ENCODE measurements at regions not wholly inside any gene's neighbourhood (a gene's known extent, or its start where the extent isn't known, plus 50 kb on each side); places are given as distances from the start of the nearest gene placed in this dataset.

GRCh38 chr1:60571811-60572210 is 498.2 kb upstream of the C1orf87 start:
- no peak overlapping the region for H3K27ac ChIP-seq (ENCODE audit: low read depth, low read length, poor library complexity, severe bottlenecking)
- H3K79me2 ChIP-seq (ENCODE audit: insufficient read depth, low read depth, low read length) = no peaks in the 10 kb centered on the region
- H2AFZ ChIP-seq (ENCODE audit: low read length) = no peak overlapping the region
- intact Hi-C loops (cut with micrococcal nuclease; ENCODE audit: unreplicated experiment) = no loop called here
- no peaks in the 10 kb centered on the region for H3K9me3 ChIP-seq (ENCODE audit: low read length)
- ChIA-PET POLR2A (no interaction called here), CTCF (ENCODE audit: unreplicated experiment) (no interaction called here)
- H3K4me2 ChIP-seq (ENCODE audit: low read length) = no peak overlapping the region
- BruUV-seq (replicated peaks) = no TSS peak
- H4K20me1 ChIP-seq (ENCODE audit: insufficient read depth, low read length) = no peaks in the 10 kb centered on the region
- H3K4me3 ChIP-seq (ENCODE audit: low read depth, low read length, poor library complexity, severe bottlenecking) = no peak overlapping the region
- no peak for TF ChIP-seq EZH2phosphoT487 (IDR thresholded peaks at IDR 0.05; ENCODE audit: borderline replicate concordance, low read depth, low read length)
- no peak for TF ChIP-seq CTCF (conservative IDR thresholded peaks at IDR 0.05; ENCODE audit: low read length)
- DNase-seq (ENCODE audit: low spot score) = no peak
- no peaks in the 10 kb centered on the region for H3K9me2 ChIP-seq (ENCODE audit: insufficient read depth, low read length)
- H3K36me3 ChIP-seq (ENCODE audit: insufficient read depth, low read length) = no peaks in the 10 kb centered on the region
- no peaks in the 10 kb centered on the region for H3K4me1 ChIP-seq (ENCODE audit: insufficient read depth, low read length, poor library complexity, severe bottlenecking)

- Histone ChIP-seq H3K4me1 (ENCODE audit: insufficient read depth, low read length, poor library complexity, severe bottlenecking) (no peaks in the 10 kb centered on the region), H2AFZ (ENCODE audit: low read length) (no peak overlapping the region), H3K4me2 (ENCODE audit: low read length) (no peak overlapping the region), H3K36me3 (ENCODE audit: insufficient read depth, low read length) (no peaks in the 10 kb centered on the region), H3K4me3 (ENCODE audit: low read depth, low read length, poor library complexity, severe bottlenecking) (no peak overlapping the region), H3K27ac (ENCODE audit: low read depth, low read length, poor library complexity, severe bottlenecking) (no peak overlapping the region), H4K20me1 (ENCODE audit: insufficient read depth, low read length) (no peaks in the 10 kb centered on the region), H3K79me2 (ENCODE audit: insufficient read depth, low read depth, low read length) (no peaks in the 10 kb centered on the region), H3K9me3 (ENCODE audit: low read length) (no peaks in the 10 kb centered on the region), H3K9me2 (ENCODE audit: insufficient read depth, low read length) (no peaks in the 10 kb centered on the region)
- no peak for TF ChIP-seq CTCF (conservative IDR thresholded peaks at IDR 0.05; ENCODE audit: low read length)
- no peak for TF ChIP-seq EZH2phosphoT487 (IDR thresholded peaks at IDR 0.05; ENCODE audit: borderline replicate concordance, low read depth, low read length)
- CTCF ChIA-PET (ENCODE audit: unreplicated experiment) = no interaction called here
- intact Hi-C loops (cut with micrococcal nuclease; ENCODE audit: unreplicated experiment) = no loop called here
- POLR2A ChIA-PET = no interaction called here
- BruUV-seq (replicated peaks) = no TSS peak
- DNase-seq (ENCODE audit: low spot score) = no peak
Measured at GRCh38 chr1:60569189-60569588, 495.6 kb upstream of the C1orf87 start.

- no peak overlapping the region for H3K27ac ChIP-seq (ENCODE audit: low read depth, low read length, poor library complexity, severe bottlenecking)
- H4K20me1 ChIP-seq (ENCODE audit: insufficient read depth, low read length) = no peaks in the 10 kb centered on the region
- no peaks in the 10 kb centered on the region for H3K9me2 ChIP-seq (ENCODE audit: insufficient read depth, low read length)
- POLR2A ChIA-PET = no interaction called here
- H3K4me2 ChIP-seq (ENCODE audit: low read length) = no peak overlapping the region
- H3K9me3 ChIP-seq (ENCODE audit: low read length) = no peaks in the 10 kb centered on the region
- no peak for TF ChIP-seq EZH2phosphoT487 (IDR thresholded peaks at IDR 0.05; ENCODE audit: borderline replicate concordance, low read depth, low read length)
- TF ChIP-seq CTCF (conservative IDR thresholded peaks at IDR 0.05; ENCODE audit: low read length) = no peak
- intact Hi-C loops (cut with micrococcal nuclease; ENCODE audit: unreplicated experiment) = no loop called here
- no TSS peak for BruUV-seq (replicated peaks)
- H3K79me2 ChIP-seq (ENCODE audit: insufficient read depth, low read depth, low read length) = no peaks in the 10 kb centered on the region
- no peak overlapping the region for H2AFZ ChIP-seq (ENCODE audit: low read length)
- H3K4me1 ChIP-seq (ENCODE audit: insufficient read depth, low read length, poor library complexity, severe bottlenecking) = no peaks in the 10 kb centered on the region
- no peak overlapping the region for H3K4me3 ChIP-seq (ENCODE audit: low read depth, low read length, poor library complexity, severe bottlenecking)
- CTCF ChIA-PET (ENCODE audit: unreplicated experiment) = no interaction called here
- no peaks in the 10 kb centered on the region for H3K36me3 ChIP-seq (ENCODE audit: insufficient read depth, low read length)
- no peak for DNase-seq (ENCODE audit: low spot score)
Measured at GRCh38 chr1:60567256-60567655, 493.7 kb upstream of the C1orf87 start.

All from OCI-LY7 (cell line).